SK-N-SH (cell line): ENCODE measurements at regions not wholly inside any gene's neighbourhood (a gene's known extent, or its start where the extent isn't known, plus 50 kb on each side); places are given as distances from the start of the nearest gene placed in this dataset.

Source experiments
- CTCF ChIA-PET: fragments of 300-600, 350-600 bp; formaldehyde crosslinking; extraction: SDS; loops from one replicate; lab custom pipeline; 2021; lab: Yijun Ruan, JAX
- POLR2A ChIA-PET: fragments of 350-600 bp; sonication (Branson Sonifier 250); formaldehyde crosslinking; extraction: SDS; loops from one replicate; lab custom pipeline; 2020; ENCODE audit warnings: antibody characterized with exemption, inconsistent platforms; lab: Yijun Ruan, JAX
- DNase-seq: peaks from one replicate; pipeline ENCODE4 v3.0.0; 2012
- H2AFZ ChIP-seq: fragments of 200-600 bp; sonication (generic); 2 replicates; pipeline ENCODE4 v1.8.1; 2016; ENCODE audit warnings: antibody characterized with exemption, mild to moderate bottlenecking, low read depth
- H3F3A ChIP-seq: fragments of 200-600 bp; sonication (generic); replicated peaks from 2 replicates; pipeline ENCODE3; 2016; ENCODE audit warnings: antibody characterized with exemption, mild to moderate bottlenecking; ENCODE audit not compliant: insufficient read depth
- H3K27ac ChIP-seq, 2 experiments: fragments of 200-500 bp in 1 of 2; fragments of 200-600 bp in 1 of 2; sonication (Bioruptor generic) in 1 of 2; sonication (generic), shearing (Covaris generic) in 1 of 2; 2 replicates each; pipeline versions ENCODE4 v1.5.1 to v1.6.1; 2014 to 2016; ENCODE audit warnings: low read depth in 2 of 2, inconsistent platforms in 1 of 2, low read length in 1 of 2, mild to moderate bottlenecking in 1 of 2, mixed read lengths in 1 of 2
- H3K27me3 ChIP-seq: fragments of 200-600 bp; sonication (generic), shearing (Covaris generic); 2 replicates; pipeline ENCODE4 v1.6.1; 2016; ENCODE audit warnings: mixed run types; ENCODE audit not compliant: insufficient read depth
- H3K36me3 ChIP-seq, 2 experiments: fragments of 200-500 bp in 1 of 2; fragments of 200-600 bp in 1 of 2; sonication (Bioruptor generic) in 1 of 2; sonication (generic) in 1 of 2; replicated peaks in 1 of 2; 2 replicates each; pipeline versions ENCODE3 to v1.5.1; 2014 to 2016; ENCODE audit warnings: low read length in 1 of 2, mild to moderate bottlenecking in 1 of 2; ENCODE audit not compliant: insufficient read depth in 2 of 2, control insufficient read depth in 1 of 2
- H3K4me1 ChIP-seq, 2 experiments: fragments of 200-500 bp in 1 of 2; fragments of 200-600 bp in 1 of 2; sonication (Bioruptor generic) in 1 of 2; sonication (generic), shearing (Covaris generic) in 1 of 2; 2 replicates each; pipeline versions ENCODE4 v1.5.1 to v1.6.1; 2014 to 2016; ENCODE audit warnings: low read depth in 1 of 2, low read length in 1 of 2, mixed run types in 1 of 2; ENCODE audit not compliant: insufficient read depth in 2 of 2, control insufficient read depth in 1 of 2
- H3K4me2 ChIP-seq: fragments of 200-600 bp; sonication (generic), shearing (Covaris generic); 2 replicates; pipeline ENCODE4 v1.6.1; 2017; ENCODE audit warnings: mixed run types
- H3K4me3 ChIP-seq, 2 experiments: fragments of 200-500 bp in 1 of 2; fragments of 200-600 bp in 1 of 2; sonication (Bioruptor generic) in 1 of 2; sonication (generic), shearing (Covaris generic) in 1 of 2; 2 replicates each; pipeline versions ENCODE4 v1.5.1 to v1.8.1; 2014 to 2016; ENCODE audit warnings: low read depth in 2 of 2, inconsistent platforms in 1 of 2, low read length in 1 of 2, mild to moderate bottlenecking in 1 of 2, mixed read lengths in 1 of 2, moderate library complexity in 1 of 2
- H3K79me2 ChIP-seq: fragments of 200-600 bp; sonication (generic); 2 replicates; pipeline ENCODE4 v1.8.1; 2017; ENCODE audit warnings: mild to moderate bottlenecking; ENCODE audit not compliant: insufficient read depth
- H3K9ac ChIP-seq: fragments of 200-600 bp; sonication (generic); 2 replicates; pipeline ENCODE4 v1.6.1; 2017; ENCODE audit warnings: mixed run types
- H3K9me2 ChIP-seq: fragments of 200-600 bp; sonication (generic); 2 replicates; pipeline ENCODE4 v1.6.1; 2017; ENCODE audit warnings: mixed run types
- H3K9me3 ChIP-seq: fragments of 200-600 bp; sonication (generic); 2 replicates; pipeline ENCODE4 v1.6.1; 2017; ENCODE audit warnings: mixed run types, mild to moderate bottlenecking, moderate library complexity
- H4K20me1 ChIP-seq: fragments of 200-600 bp; sonication (generic); 2 replicates; pipeline ENCODE4 v1.6.1; 2017; ENCODE audit warnings: mild to moderate bottlenecking, mixed run types; ENCODE audit not compliant: insufficient read depth
- ELF1 ChIP-seq: IDR thresholded peaks from 2 replicates; pipeline ENCODE4 v1.4.0; 2012
- EP300 ChIP-seq, 2 experiments: IDR thresholded peaks; 2 replicates each; pipeline versions ENCODE4 v1.4.0 to v1.6.1; 2012; ENCODE audit warnings: borderline replicate concordance in 1 of 2, low read depth in 1 of 2, low read length in 1 of 2
- FOSL2 ChIP-seq: IDR thresholded peaks from 2 replicates; pipeline ENCODE4 v1.4.0; 2012; ENCODE audit warnings: low read depth, mild to moderate bottlenecking, moderate library complexity, borderline replicate concordance
- FOXJ3 ChIP-seq: sonication (generic); formaldehyde crosslinking; IDR thresholded peaks from 2 replicates; pipeline ENCODE4 v1.5.1; 2020; ENCODE audit warnings: mild to moderate bottlenecking, missing genetic modification reagents
- GATA2 ChIP-seq: sonication (generic); formaldehyde crosslinking; IDR thresholded peaks from 2 replicates; pipeline ENCODE4 v1.5.0; 2020; ENCODE audit warnings: mild to moderate bottlenecking, missing genetic modification reagents
- JUND ChIP-seq: IDR thresholded peaks from 2 replicates; pipeline ENCODE4 v1.4.0; 2012
- NFIC ChIP-seq: IDR thresholded peaks from 2 replicates; pipeline ENCODE4 v1.4.0; 2012; ENCODE audit warnings: borderline replicate concordance
- RCOR1 ChIP-seq: fragments of 150-350 bp; IDR thresholded peaks from 2 replicates; pipeline ENCODE4 v1.6.1; 2017; ENCODE audit warnings: antibody characterized with exemption, low read length
- REST ChIP-seq: IDR thresholded peaks from 2 replicates; pipeline ENCODE4 v1.6.1; 2012; ENCODE audit warnings: mild to moderate bottlenecking, low read depth, low read length, moderate library complexity
- WGBS: methylation state at CpG from one replicate; pipeline ENCODE4 v1.1.6; 2017; ENCODE audit warnings: low lambda C conversion rate; 5-methylcytosine and 5-hydroxymethylcytosine counted together
- TF ChIP-seq, protein P1 (sequence below): fragments of 150-350 bp; IDR thresholded peaks from 2 replicates; pipeline ENCODE4 v1.6.1; 2016; ENCODE audit warnings: mild to moderate bottlenecking, low read depth, low read length
- TF ChIP-seq, protein P2 (sequence below): IDR thresholded peaks from 2 replicates; pipeline ENCODE4 v1.4.0; 2012; ENCODE audit warnings: low read depth, borderline replicate concordance

GRCh38 chr7:125255810-125256209, 326.2 kb upstream of the POT1 start:
- no peaks in the 10 kb centered on the region for H3K9me2 ChIP-seq
- WGBS, result 70% methylated on average over 3 of the region's 3 CpGs
- no peak overlapping the region for H3K9ac ChIP-seq
- H2AFZ ChIP-seq, result no peak overlapping the region
- H3K27ac ChIP-seq, result no peak overlapping the region
- peaks cover 0 to 3% of the 10 kb centered on the region in 2 experiments; a peak in 2 of 4 replicates for H3K4me1 ChIP-seq
- CTCF ChIA-PET, result interaction anchor here (1.1 kb wide), 2 partner anchors 9 to 12 kb away, joined by 3 read pairs; no protein-coding TSS in a partner anchor
- POLR2A ChIA-PET, result no interaction called here
- no peak for TF ChIP-seq EP300 (IDR thresholded peaks at IDR 0.05; ENCODE audit: borderline replicate concordance in 1 of 2, low read depth in 1 of 2, low read length in 1 of 2)
- no peak for TF ChIP-seq JUND
- no peak for TF ChIP-seq NFIC
- DNase-seq, result no peak
- no peaks in the 10 kb centered on the region for H3K9me3 ChIP-seq
- no peaks in the 10 kb centered on the region for H3F3A ChIP-seq
- no peak overlapping the region for H3K4me3 ChIP-seq
- no peaks in the 10 kb centered on the region for H3K27me3 ChIP-seq
- no peaks in the 10 kb centered on the region for H4K20me1 ChIP-seq
- no peaks in the 10 kb centered on the region for H3K36me3 ChIP-seq
- no peak overlapping the region for H3K4me2 ChIP-seq
- no peaks in the 10 kb centered on the region for H3K79me2 ChIP-seq

GRCh38 chr7:125254566-125254965, 324.9 kb upstream of the POT1 start:
- DNase-seq, result no peak
- no peak overlapping the region for H3K4me2 ChIP-seq
- POLR2A ChIA-PET, result no interaction called here
- no peaks in the 10 kb centered on the region for H3K9me2 ChIP-seq
- H3K9ac ChIP-seq, result no peak overlapping the region
- no peaks in the 10 kb centered on the region for H3K36me3 ChIP-seq
- H4K20me1 ChIP-seq, result no peaks in the 10 kb centered on the region
- peaks cover 0 to 3% of the 10 kb centered on the region in 2 experiments; a peak in 2 of 4 replicates for H3K4me1 ChIP-seq
- WGBS, result 11% methylated on average over 1 of the region's 1 CpG
- TF ChIP-seq FOXJ3 (CRISPR knock-in tag) (no peak), FOSL2 (no peak), NFIC (no peak), JUND (no peak), REST (no peak), GATA2 (CRISPR knock-in tag) (no peak), ELF1 (no peak), RCOR1 (no peak)
- TF ChIP-seq, protein P1, sequence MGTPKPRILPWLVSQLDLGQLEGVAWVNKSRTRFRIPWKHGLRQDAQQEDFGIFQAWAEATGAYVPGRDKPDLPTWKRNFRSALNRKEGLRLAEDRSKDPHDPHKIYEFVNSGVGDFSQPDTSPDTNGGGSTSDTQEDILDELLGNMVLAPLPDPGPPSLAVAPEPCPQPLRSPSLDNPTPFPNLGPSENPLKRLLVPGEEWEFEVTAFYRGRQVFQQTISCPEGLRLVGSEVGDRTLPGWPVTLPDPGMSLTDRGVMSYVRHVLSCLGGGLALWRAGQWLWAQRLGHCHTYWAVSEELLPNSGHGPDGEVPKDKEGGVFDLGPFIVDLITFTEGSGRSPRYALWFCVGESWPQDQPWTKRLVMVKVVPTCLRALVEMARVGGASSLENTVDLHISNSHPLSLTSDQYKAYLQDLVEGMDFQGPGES, result no peak
- TF ChIP-seq, protein P2, sequence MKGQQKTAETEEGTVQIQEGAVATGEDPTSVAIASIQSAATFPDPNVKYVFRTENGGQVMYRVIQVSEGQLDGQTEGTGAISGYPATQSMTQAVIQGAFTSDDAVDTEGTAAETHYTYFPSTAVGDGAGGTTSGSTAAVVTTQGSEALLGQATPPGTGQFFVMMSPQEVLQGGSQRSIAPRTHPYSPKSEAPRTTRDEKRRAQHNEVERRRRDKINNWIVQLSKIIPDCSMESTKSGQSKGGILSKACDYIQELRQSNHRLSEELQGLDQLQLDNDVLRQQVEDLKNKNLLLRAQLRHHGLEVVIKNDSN, result no peak
- H3K9me3 ChIP-seq, result no peaks in the 10 kb centered on the region
- no peaks in the 10 kb centered on the region for H3K79me2 ChIP-seq
- no peak overlapping the region for H2AFZ ChIP-seq
- H3K27me3 ChIP-seq, result no peaks in the 10 kb centered on the region
- H3K27ac ChIP-seq, result no peak overlapping the region
- H3K4me3 ChIP-seq, result no peak overlapping the region
- CTCF ChIA-PET, result interaction anchor here (0.7 kb wide), 1 partner anchor 416 kb away, joined by 3 read pairs; no protein-coding TSS in a partner anchor
- no peaks in the 10 kb centered on the region for H3F3A ChIP-seq
